Erythroblast (primary cell): ENCODE measurements at regions not wholly inside any gene's neighbourhood (a gene's known extent, or its start where the extent isn't known, plus 50 kb on each side); places are given as distances from the start of the nearest gene placed in this dataset.
"Not testable (repeated sequence)": the region's sequence is repeated elsewhere in the genome, so short reads cannot be mapped to it uniquely, and the experiment has no call there.

Source experiments
- DNase-seq, 2 experiments: peaks; one replicate each; lab custom pipeline; 2025; lab: John Stamatoyannopoulos, UW
- GATA1 ChIP-seq: IDR thresholded peaks from 2 replicates; pipeline ENCODE4 v1.6.1; 2011; ENCODE audit warnings: low read depth, mild to moderate bottlenecking, control low read depth, low read length, moderate library complexity
- POLR2A ChIP-seq: IDR thresholded peaks from 2 replicates; pipeline ENCODE4 v1.6.1; 2011; ENCODE audit warnings: mild to moderate bottlenecking, low read length

DNA sequence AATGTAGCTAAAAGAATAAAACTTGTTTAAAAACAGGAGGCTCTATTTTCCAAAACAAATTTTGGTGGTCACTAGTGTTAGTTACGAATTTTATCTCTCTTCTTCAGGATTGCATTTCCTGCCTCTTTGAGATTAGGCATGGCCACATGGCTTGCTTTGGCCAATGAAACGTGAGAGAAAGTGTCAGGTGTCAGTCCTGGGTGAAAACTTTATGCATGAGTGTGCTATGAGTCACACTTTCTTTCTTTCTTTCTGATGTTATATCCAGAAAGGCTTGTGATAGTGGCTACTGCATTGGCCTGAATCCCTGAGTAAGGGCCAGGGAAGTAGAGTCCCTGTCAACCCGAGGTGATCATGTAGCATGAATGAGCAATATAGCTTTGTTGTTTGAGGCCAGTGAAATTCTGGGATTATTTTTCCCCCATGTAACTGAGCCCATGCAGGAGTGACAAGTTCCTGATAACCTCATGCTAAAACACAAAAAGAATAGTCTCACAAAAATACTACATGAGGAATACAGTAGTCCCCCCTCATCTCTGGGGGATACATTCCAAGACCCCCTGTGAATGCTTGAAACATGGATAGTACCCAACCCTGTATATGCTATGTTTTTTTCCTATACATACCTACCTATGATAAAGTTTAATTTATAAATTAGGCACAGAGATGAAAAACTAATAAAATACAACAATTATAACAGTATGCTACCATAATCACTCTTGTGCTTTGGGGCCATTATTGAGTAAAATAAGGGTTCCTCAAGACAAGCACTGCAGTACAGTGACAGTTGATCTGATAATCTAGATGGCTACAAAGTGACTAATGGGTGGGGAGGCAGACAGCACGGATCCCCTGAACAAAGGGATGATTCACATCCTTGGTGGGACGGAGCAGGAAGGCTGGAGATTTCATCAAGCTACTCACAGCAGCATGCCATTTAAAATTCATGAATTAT, 109.5 kb downstream of the CDC42EP3 start:
- DNase-seq, result peak; percentile 67 to 72
- peak; percentile 20 for TF ChIP-seq POLR2A
- no peak for TF ChIP-seq GATA1

DNA sequence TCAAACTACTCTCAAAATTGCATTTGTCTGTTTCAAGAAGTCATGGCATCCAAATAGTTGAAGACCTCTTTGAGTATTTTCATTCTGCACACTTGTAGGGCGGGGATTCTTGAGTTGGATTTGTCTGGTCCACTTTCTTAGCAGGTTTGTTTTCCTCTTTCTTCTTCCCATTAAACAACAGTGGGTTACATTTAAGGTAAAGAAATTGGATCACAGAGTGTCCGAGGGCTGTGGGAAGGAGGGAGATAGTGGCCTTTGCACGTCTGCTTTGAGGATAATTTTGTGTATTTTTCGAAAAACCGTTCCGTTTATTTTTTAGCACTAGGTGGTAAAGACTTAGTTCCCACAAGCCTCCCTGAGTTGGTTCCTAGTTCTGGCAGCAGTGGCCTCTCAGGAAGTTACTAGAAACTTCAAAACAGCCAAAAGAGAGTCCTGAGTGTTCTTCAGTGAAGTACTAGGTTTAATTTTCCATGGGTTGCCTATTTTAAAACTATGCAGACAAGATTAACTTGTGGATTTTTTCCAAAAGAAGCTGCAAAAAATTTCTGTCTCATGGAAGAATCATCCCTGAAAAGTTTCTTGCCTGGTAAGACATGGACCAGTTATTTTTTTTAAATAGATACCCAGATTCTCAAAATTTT, 107.9 kb downstream of the CDC42EP3 start:
- no peak for TF ChIP-seq GATA1
- TF ChIP-seq POLR2A, result no peak
- DNase-seq, result no peak

DNA sequence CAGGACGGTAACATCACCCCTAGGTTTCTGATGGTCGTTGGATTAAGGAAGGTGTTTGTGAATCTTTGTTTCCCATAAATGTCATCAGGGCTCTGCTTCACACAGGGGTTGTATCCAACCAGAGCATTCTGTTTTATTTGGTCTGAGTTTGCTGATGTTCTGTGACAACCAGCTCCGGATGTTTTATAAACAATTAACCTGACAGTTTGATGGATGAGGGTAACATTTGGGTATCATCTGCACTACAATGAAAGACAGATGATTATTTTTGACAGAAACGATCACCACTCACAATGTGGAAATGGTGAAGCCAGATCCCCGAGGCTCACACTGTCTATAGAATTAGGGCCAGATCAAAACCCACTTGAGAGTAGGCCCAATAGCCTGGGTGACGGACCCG, 107.1 kb downstream of the CDC42EP3 start:
- DNase-seq, result no peak
- no peak for TF ChIP-seq GATA1
- no peak for TF ChIP-seq POLR2A

DNA sequence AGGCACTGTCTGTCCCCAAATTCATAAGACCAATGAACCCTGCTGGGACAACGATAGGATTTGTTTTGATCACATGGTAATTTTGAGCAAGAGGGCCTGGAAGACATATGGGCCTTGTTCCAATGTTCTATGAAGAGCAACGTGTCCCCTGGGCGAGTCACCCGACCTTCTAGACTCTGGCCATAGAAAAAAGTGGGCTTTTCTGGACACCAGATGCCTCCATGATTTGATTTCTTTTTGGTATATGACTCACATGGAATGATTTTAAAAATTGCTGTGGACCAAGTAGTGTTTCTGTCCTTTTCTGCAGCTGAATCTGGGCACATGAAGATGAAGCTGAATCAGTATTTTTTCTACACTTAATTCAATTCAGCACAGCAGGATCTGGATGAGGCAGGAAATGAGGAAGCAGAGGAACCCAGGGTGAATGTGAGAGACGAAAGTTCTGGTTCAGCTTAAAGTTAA, 104.9 kb downstream of the CDC42EP3 start:
- no peak for DNase-seq

DNA sequence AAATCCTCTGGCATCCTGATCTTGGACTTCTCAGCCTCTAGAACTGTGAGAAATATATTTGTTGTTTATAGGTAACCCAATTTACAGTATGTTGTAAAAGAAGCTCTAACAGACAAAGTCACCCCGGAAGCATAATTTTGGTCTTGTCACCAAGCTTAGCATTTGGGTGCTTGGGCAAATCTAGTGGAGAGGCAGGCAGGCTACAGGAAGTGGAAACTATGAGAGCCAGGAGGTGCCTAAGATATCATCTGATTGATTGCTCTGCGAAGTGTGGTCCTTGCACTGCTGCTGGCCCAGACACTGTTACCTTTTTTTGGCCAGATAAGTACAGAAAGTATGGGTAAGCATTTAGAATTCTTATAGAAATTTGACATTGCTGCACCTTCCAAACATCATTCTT, 102.9 kb downstream of the CDC42EP3 start:
- DNase-seq, result no peak
- TF ChIP-seq POLR2A (no peak), GATA1 (no peak)

More for the DNA sequence above, 104.9 kb downstream of the CDC42EP3 start:
- TF ChIP-seq GATA1 (no peak), POLR2A (no peak)

DNA sequence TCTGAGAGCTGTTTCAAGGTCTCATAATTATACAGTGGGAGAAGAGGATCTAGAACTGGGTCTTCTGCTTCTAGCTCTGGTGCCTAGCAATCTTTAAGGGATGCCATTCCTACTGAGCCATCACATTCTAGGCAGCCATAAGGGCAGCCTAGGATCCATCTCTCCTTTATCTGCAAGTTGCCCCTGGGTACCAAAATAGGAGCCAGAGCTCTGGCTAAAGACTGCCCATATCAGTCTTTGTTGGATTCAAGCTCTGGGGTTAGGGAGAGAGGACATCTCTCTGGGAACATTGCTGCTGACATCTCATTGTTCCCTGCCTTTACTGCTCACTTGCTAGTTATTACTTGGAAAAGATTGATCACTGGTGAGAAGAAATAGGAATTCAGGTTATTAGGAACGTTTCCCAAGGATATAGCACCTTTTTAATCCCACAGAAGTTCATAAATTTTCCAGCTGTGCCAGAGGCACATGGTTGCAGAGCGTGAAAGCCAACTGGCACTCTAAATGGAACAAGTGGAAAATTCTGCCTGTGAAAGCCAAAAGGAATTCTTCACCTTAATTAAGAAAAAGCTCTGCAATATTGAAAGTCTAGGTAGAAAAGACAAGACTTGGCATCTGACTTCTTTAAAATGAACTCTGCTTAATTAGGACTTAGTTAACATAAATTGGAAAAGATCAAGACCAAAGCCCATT, 102.2 kb downstream of the CDC42EP3 start:
- DNase-seq, result no peak
- TF ChIP-seq POLR2A (no peak), GATA1 (no peak)

DNA sequence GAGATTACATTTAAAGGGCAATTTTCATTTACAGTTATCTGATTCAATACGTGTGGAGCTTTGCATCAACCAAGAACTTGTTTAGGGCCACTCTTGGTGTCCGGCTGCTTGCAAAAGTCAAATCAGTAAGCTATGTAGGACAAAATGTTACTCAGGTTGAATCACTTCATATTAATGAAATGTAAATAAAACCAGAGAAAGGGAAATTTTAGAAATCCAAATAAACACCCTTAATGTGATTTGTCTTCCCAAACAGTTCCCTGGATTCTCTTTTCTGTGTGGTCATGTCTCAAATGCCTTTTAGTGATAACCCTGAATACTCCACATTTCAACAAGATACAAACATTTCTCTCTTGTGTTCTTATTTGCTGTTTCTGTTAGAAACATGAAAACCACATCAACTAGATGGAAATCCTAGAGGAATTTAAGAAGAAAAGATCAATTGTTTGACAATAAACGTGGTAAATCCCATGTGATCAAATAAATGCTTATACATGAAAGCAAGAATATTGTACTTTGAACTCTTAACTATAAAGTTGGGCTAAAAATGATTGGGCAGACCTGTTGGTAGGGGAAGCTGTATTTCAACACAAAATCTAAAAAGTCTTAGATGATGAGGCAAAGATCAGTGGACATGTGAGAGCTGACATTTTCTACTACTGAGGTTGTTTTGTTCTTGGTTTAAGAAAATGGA, 101.3 kb downstream of the CDC42EP3 start:
- TF ChIP-seq POLR2A, result no peak
- DNase-seq, result no peak

DNA sequence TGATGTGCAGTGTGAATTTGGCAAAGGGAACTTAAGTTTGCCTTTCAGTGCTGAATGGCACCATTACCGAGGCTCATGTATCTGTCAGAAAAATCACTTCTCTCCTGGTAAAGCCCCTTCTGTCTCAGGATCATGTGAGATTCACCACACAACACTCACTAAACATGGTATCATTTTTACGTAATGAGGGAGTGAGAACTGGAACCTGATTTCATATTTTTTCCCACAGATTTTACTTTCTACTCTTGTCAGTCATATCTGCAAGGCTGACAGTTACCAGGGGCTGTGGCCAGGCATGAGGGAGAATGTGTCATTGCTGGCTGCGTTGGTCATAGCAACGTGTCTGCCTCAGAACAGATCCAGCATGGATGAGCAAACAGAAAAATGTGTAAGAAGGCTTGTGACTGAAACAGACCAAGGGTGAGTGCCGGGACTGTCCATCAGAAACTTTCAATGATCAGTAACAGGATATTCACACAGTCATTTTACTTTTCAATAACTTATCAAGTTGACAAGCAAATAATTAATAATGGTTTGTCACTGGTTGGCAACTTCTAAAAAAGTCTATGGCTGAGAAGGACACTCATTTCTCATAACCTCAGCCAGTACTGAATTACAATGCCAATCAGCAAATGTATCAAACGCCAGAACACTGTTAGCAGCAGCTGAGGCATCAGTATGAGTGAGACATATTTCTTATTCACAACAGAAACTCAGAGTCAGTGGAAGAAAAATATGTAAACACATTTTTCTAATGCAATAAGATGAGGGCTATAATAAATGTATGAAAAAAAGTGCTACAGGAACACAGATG, 100.5 kb downstream of the CDC42EP3 start:
- DNase-seq, result no peak
- TF ChIP-seq POLR2A, result no peak
- TF ChIP-seq GATA1, result no peak

DNA sequence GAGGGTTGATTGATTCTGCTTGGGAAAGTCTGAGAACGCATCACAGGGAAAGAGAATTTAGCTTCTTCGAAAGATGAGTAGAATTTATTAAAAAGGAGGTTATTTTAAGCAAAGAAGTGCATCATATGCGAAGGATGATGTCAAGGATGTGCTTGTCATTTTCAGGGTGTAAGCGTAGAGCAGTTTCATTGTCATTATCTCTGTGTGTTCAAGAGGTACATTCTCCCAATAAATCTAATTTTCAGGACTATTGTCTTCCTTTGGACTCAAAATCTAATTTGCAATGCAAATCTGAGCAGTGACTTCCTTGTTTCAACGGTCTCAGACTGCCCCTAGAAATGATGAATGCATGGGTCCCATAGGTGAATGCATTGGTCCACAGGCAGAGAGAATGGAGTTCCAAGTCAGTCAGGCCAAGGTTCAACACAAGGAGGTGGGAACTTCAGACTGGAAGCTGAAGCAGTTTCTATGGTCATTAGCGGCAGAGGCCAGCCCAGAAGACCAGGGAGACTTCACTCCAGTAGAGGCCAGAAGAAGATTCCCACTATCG, 99.8 kb downstream of the CDC42EP3 start:
- TF ChIP-seq POLR2A (no peak), GATA1 (no peak)
- DNase-seq, result no peak

DNA sequence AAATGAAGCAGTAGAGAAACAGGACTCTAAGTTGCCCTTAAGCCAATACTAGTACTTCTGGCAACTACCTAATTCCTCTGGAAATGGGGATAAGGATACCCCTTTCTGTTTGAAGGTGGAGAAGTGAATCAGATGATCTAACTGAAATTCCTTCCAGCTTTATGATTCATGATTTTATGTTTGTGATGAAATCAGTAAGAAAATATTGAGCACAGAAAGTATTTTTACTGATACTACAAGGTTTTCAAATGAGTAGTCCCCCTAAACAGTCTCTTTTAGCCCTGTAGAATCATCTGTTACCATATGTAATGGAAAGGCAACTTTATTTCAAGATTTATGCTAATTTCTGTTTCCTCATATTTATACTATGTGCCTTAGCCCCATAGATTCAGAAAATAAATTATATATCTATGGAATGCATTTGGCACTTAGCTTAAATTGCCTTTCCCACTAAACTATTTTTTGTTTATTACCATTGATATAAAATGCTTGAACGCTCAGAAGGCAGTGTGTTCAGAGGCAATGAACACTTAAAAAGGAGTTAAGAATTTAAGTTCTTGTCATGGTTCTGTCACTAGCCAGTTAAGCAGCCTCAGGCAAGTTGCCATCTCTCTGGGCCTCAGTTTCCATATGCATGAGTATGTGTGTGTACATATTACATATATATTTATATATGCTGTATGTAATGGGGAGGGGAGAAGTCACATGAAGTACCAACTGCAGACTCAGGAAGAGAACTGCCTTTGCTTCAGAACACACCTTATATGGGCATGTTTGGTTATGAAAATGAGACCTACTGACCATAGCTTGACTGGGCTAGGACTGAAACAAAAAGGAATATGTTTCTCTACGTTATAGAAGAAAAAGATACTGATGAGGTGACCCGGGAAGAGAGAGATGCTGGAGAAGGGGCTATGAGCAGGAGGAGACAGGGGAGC, 97.7 kb downstream of the CDC42EP3 start:
- TF ChIP-seq GATA1, result no peak
- no peak for TF ChIP-seq POLR2A
- no peak for DNase-seq

DNA sequence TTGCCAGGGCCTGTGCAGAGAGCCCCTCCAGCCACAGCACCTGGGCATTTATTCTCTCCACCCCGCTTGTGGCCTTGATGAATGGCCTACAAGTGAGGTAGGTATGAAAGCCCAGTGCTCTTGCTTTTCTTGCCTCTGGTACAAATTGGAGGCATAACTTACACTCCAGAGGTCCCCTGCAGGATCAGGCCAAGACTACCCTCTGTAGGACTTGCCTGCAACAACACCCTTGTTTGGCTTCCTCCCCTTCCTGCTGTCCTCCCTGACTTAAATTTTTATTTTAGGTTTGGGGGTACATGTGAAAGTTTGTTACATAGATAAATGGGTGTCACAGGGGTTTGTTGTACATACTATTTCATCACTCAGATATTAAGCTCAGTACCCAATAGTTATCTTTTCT, 95.7 kb downstream of the CDC42EP3 start:
- TF ChIP-seq GATA1, result no peak
- TF ChIP-seq POLR2A, result no peak
- DNase-seq, result no peak

DNA sequence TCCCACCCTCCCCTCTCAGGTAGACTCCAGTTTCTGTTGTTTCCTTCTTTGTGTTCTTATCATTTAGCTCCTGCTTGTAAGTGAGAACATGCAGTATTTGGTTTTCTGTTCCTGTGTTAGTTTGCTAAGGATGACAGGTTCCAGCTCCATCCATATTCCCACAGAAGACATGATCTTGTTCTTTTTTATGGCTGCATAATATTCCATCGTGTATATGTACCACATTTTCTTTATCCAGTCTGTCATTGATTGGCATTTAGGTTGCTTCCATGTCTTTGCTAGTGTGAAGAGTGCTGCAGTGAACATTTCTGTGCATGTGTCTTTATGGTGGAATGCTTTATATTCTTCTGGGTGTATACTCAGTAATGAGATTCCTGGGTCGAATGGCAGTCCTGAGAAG, 95.2 kb downstream of the CDC42EP3 start:
- not testable (repeated sequence) for DNase-seq
